ENCODE measurements at regions not wholly inside any gene's neighbourhood (a gene's known extent, or its start where the extent isn't known, plus 50 kb on each side); places are given as distances from the start of the nearest gene placed in this dataset.

DNA sequence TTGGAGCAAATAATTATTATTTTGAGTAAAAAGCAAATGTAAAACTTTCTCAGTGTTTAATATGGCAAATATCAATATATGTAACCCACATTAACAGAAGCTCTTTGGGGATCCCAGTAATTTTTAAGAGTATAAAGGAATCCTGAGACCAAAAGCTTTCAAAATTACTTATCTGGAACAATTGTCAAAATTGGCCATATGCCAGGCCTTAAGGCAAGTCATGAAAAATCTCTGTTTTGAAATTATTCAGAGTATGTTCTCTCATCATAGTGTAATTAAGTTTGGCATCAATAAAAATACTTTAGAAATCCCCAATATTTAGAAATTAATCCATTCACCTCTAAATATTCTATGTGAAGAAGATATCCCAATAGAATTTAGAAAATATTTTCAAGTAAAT, 225.3 kb upstream of the ARL4C start:
- TF ChIP-seq, protein P1, sequence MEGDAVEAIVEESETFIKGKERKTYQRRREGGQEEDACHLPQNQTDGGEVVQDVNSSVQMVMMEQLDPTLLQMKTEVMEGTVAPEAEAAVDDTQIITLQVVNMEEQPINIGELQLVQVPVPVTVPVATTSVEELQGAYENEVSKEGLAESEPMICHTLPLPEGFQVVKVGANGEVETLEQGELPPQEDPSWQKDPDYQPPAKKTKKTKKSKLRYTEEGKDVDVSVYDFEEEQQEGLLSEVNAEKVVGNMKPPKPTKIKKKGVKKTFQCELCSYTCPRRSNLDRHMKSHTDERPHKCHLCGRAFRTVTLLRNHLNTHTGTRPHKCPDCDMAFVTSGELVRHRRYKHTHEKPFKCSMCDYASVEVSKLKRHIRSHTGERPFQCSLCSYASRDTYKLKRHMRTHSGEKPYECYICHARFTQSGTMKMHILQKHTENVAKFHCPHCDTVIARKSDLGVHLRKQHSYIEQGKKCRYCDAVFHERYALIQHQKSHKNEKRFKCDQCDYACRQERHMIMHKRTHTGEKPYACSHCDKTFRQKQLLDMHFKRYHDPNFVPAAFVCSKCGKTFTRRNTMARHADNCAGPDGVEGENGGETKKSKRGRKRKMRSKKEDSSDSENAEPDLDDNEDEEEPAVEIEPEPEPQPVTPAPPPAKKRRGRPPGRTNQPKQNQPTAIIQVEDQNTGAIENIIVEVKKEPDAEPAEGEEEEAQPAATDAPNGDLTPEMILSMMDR (conservative IDR thresholded peaks at IDR 0.05): no peak
- Mint-ChIP-seq H3K4me3 (no peak overlapping the region), H3K4me1 (peaks cover 31% of the 10 kb centered on the region), H3K27ac (ENCODE audit: unreplicated experiment) (no peak overlapping the region), H3K36me3 (ENCODE audit: low read depth) (no peaks in the 10 kb centered on the region), H3K9me3 (no peaks in the 10 kb centered on the region), H3K27me3 (ENCODE audit: low read depth) (no peaks in the 10 kb centered on the region)
- no peak for DNase-seq (ENCODE audit: low read depth, low spot score)

DNA sequence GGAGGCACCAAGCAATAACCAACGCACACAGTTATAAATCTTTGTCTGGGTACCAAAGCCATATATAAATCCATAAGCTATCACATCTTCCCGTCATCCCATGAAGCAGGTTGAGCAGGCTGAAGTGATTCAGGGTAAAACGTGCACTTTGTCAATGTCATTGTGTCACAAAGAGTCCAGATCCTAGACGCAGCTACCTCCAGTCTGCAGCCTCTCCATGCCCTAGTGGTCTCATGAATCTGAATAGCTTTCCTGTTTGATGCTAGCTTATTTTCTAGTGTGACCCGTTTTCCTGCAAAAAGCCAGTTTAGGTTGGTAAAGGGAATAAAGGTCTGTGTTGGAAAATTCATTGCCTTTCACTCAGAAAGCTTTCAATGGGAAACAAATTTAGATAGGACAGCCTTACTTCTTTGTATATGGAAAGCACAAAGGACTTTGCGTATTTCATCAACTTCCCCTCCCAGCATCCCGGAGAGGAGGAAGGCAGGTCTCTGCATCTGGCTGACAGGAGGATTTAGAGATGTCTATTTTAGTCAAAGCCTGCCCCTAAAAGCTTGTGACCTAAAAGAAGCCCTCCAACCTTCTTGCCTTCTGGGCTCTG, 222.3 kb upstream of the ARL4C start:
- Mint-ChIP-seq H3K4me3 (no peak overlapping the region), H3K27me3 (ENCODE audit: low read depth) (no peaks in the 10 kb centered on the region), H3K36me3 (ENCODE audit: low read depth) (no peaks in the 10 kb centered on the region), H3K9me3 (no peaks in the 10 kb centered on the region), H3K27ac (ENCODE audit: unreplicated experiment) (no peak overlapping the region), H3K4me1 (peaks cover 24% of the 10 kb centered on the region)
- no peak for DNase-seq (ENCODE audit: low read depth, low spot score)
- TF ChIP-seq, protein P1 (conservative IDR thresholded peaks at IDR 0.05): no peak

DNA sequence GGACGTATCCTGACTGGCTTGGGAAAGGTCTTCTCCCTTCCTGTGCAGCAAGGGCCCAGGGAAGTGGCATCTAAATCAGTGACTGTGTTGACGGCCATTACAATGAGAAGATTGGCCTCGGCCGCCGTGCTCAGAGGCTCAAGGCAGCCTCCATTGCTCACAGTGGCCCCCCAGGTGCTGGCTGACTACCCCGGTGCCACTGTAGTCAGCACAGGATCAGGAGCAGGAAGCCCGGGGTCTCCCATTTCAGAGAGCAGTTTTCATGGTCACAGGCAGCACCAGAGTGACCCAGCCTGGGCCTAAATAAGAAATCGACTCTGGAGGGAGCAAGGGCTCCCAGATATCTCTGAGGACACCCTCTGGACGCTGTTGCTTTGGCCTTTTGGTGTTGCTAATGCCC, 219.4 kb upstream of the ARL4C start:
- peaks cover 21% of the 10 kb centered on the region for H3K4me1 Mint-ChIP-seq
- peaks cover 3% of the 10 kb centered on the region for H3K9me3 Mint-ChIP-seq
- no peaks in the 10 kb centered on the region for H3K36me3 Mint-ChIP-seq (ENCODE audit: low read depth)
- no peaks in the 10 kb centered on the region for H3K27me3 Mint-ChIP-seq (ENCODE audit: low read depth)
- no peak for DNase-seq (ENCODE audit: low read depth, low spot score)
- TF ChIP-seq, protein P1 (conservative IDR thresholded peaks at IDR 0.05): no peak
- no peak overlapping the region for H3K27ac Mint-ChIP-seq (ENCODE audit: unreplicated experiment)
- H3K4me3 Mint-ChIP-seq: no peak overlapping the region

DNA sequence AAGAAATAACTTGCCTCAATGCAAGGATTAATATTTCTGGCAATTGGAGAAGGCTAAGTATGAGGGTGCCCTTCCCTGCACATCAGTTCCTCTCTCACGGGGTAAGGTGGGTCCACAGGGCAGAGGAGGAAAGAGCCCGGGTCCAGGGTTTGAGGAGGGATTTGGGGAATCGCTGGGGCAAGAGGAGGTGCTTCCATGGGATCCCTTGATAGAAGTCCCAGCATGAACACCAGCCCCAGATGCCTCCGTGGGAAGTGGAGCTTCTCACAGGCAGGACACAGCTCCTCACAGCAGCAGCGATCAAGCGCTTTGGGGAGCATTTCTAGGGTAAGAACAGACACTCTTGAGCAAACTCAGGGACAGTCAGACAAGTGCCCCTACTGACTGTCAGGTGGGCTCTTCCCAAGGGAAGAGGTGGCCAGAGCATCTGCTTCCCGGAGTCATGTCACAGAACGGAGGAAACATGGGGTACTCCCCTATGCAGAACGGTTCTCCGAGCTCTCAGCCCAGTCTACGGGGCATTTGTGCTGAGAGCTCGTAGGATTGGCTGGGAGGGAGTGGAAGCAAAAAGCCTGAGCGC, 218.9 kb upstream of the ARL4C start:
- no peak for DNase-seq (ENCODE audit: low read depth, low spot score)
- H3K27me3 Mint-ChIP-seq (ENCODE audit: low read depth): peaks cover 2% of the 10 kb centered on the region

DNA sequence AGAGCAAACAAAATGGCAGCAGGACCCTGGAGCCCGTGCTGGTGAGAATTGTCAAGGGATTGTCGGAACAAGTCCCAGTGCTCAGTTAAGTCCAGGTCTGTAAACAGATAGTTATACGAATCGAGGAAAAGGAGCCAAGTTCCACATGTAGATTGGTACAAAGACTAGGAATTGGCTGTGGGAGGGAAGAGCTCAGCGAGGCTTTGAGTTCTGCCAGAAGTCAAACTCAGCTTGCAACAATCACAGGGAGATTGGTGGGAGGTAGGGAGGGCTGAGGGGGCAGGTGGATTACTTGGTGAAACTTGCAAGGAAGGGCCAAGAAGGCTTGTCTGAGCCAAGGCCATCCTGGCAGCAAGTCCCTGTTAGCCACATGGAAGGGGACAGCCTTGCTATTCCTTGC, 217.8 kb upstream of the ARL4C start:
- no peak for DNase-seq (ENCODE audit: low read depth, low spot score)
- TF ChIP-seq, protein P1 (conservative IDR thresholded peaks at IDR 0.05): no peak
- Mint-ChIP-seq H3K4me3 (no peak overlapping the region), H3K9me3 (peaks cover 3% of the 10 kb centered on the region), H3K27ac (ENCODE audit: unreplicated experiment) (no peak overlapping the region), H3K27me3 (ENCODE audit: low read depth) (peaks cover 3% of the 10 kb centered on the region), H3K36me3 (ENCODE audit: low read depth) (no peaks in the 10 kb centered on the region), H3K4me1 (peaks cover 19% of the 10 kb centered on the region)

More for the DNA sequence above, 218.9 kb upstream of the ARL4C start:
- Mint-ChIP-seq H3K9me3 (peaks cover 3% of the 10 kb centered on the region), H3K4me1 (peaks cover 17% of the 10 kb centered on the region), H3K27ac (ENCODE audit: unreplicated experiment) (no peak overlapping the region), H3K36me3 (ENCODE audit: low read depth) (no peaks in the 10 kb centered on the region), H3K4me3 (no peak overlapping the region)
- TF ChIP-seq, protein P1 (conservative IDR thresholded peaks at IDR 0.05): no peak

All from neural crest cell (in vitro differentiated cells).